ENCODE measurements at regions not wholly inside any gene's neighbourhood (a gene's known extent, or its start where the extent isn't known, plus 50 kb on each side); places are given as distances from the start of the nearest gene placed in this dataset.

DNA sequence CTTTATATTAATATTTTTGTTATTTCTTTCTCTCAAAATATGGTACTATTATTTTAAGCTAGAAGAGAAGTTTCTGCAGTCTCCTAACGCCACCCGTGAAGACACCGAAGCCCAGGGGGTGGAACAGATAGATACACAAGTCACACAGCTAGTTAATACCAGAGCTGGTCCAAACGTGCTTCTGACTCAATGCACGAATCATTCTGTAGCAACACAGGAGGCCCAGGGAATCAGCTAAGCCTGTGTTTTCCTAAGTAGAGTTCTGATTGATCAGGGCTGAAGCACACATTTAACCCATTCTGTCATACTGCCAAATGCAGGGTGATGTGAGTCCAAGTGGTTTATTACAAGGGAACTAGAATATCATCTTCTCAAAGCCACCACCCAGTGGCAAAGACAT is 116.9 kb upstream of the PWP1 start:
- TF ChIP-seq, protein P1, sequence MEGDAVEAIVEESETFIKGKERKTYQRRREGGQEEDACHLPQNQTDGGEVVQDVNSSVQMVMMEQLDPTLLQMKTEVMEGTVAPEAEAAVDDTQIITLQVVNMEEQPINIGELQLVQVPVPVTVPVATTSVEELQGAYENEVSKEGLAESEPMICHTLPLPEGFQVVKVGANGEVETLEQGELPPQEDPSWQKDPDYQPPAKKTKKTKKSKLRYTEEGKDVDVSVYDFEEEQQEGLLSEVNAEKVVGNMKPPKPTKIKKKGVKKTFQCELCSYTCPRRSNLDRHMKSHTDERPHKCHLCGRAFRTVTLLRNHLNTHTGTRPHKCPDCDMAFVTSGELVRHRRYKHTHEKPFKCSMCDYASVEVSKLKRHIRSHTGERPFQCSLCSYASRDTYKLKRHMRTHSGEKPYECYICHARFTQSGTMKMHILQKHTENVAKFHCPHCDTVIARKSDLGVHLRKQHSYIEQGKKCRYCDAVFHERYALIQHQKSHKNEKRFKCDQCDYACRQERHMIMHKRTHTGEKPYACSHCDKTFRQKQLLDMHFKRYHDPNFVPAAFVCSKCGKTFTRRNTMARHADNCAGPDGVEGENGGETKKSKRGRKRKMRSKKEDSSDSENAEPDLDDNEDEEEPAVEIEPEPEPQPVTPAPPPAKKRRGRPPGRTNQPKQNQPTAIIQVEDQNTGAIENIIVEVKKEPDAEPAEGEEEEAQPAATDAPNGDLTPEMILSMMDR (conservative IDR thresholded peaks at IDR 0.05; ENCODE audit: low read depth, low read length): no peak
- TF ChIP-seq EZH2 (IDR thresholded peaks at IDR 0.05; ENCODE audit: borderline replicate concordance, low read depth, low read length, poor library complexity, severe bottlenecking): no peak
